Posterior vena cava (tissue), 2 donors: ENCODE measurements at regions not wholly inside any gene's neighbourhood (a gene's known extent, or its start where the extent isn't known, plus 50 kb on each side); places are given as distances from the start of the nearest gene placed in this dataset.

Source experiments
- DNase-seq: peaks from one replicate; pipeline ENCODE4 v3.0.0-alpha.2; 2020; ENCODE audit warnings: low spot score
- intact Hi-C, 2 donors: fragments of 100-400 bp; cut with DNase I; formaldehyde crosslinking; loops; one replicate each; pipeline versions ENCODE4 v1.14.1 to v1.14.2; 2022 to 2023
- donor health status: DM: yes; HTN: yes; CAD: no.
- donor health status: DM: yes; HTN: yes; CAD: no.

DNA sequence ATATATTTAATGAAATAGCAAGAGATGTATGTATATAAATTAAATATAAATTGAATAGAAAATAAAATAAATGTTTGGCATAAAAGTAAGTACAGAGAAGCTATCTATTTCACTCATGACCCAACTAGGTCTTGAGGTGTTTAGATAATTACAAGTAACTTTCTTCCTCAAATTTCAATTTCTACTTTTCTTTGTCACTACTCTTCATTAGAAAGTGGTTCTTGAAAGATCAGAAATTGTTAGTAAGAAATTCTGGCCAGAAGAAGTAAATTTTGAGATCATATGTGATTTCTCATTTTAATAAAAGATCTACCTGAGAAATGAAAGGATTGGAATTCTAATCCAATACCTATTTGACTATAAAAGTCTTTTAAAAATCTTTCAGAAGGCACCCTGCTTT lies 126.9 kb downstream of the BTC start:
- intact Hi-C loops, result no loop called here
- DNase-seq, result no peak

DNA sequence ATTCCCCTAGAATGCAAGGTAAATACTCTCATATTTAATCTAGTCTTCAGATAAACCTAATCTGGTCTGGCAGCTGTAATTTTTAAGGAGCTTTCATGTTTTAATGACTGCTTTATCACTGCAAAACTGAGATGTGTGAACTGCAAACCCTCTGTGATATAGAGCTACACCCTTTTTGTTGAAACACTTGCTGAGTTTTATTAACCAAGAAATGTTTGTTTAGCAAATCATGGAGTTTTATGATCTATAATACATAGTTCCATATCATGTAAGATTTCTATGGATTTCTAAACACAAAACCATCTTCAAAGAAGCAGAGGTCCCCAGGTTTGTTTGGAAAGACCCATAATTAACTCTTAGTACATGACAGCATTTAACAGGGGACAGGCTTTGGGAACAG lies 126.4 kb downstream of the BTC start:
- intact Hi-C loops, result no loop called here
- no peak for DNase-seq

DNA sequence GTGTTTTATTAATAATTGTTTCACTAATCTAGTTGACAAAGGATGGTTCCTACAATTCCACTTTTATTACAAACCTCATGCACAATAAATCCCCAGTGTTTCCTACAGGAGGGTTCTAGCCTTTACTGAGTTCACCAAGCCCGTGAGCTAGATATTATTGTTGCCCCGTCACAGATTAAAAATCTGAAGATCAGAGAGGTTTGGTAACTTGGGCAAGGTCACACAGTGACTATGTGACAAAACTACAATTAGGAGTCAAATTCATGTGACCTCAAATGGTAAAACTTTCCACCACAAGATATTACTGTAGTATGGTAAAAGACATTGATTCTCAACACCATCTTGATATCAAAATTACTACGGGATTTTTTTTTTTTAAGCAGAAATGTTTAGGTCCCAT lies 124.6 kb downstream of the BTC start:
- intact Hi-C loops, result loop anchor here (5.0 to 10.0 kb wide), 2 partner anchors 292 to 295 kb away; no protein-coding TSS in a partner anchor

DNA sequence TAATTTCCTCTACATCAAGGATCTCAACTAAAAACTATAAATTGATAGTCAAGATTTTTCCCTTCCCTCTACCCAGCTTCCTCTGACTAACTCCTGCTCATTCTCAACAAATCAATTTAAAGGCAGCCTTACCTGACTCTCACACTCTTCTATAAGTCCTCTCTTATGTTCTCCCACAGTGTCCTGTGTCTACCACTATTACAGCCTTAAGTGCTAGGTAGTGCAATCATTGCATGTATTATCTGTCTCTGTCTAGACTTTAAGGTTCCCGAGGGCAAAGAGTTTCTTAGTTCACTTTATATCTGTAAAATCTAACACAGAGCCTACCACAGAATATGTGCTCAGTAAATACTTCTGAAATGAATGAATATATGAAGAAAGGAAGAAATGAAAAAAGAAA lies 123.7 kb downstream of the BTC start:
- intact Hi-C loops, result loop anchor here (5.0 to 10.0 kb wide), 2 partner anchors 293 to 296 kb away; no protein-coding TSS in a partner anchor
- no peak for DNase-seq

More for the DNA sequence above, 124.6 kb downstream of the BTC start:
- no peak for DNase-seq

DNA sequence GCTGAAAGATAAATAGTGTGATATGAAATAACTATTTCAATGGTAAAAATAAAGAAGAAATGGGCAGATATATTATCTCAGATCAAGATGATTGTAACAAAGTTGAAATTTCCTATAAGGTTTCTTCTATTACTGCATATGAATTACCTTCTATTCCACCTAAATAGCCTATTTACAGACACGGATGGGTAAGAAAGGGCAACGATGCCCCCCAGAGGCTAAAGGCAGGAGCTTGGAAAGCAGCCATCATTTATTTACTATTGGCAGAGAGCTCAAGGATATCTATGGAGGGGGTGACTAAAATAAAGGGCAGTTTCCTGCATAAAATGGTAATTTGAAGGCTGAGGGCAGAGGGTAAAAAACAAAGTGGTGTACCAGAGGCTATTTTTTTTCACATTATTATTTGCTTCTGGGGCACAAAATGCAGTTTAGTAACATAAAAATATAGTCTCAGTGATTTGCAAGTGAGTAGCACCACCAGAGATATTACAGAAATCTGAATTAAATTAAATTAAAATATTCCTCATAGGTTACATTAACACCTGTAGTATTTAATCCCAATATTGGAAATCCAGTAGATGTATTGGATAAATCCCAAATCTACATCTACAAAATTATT lies 123.1 kb downstream of the BTC start:
- intact Hi-C loops, result loop anchor here (5.0 to 10.0 kb wide), 2 partner anchors 294 to 296 kb away; no protein-coding TSS in a partner anchor
- DNase-seq, result no peak

DNA sequence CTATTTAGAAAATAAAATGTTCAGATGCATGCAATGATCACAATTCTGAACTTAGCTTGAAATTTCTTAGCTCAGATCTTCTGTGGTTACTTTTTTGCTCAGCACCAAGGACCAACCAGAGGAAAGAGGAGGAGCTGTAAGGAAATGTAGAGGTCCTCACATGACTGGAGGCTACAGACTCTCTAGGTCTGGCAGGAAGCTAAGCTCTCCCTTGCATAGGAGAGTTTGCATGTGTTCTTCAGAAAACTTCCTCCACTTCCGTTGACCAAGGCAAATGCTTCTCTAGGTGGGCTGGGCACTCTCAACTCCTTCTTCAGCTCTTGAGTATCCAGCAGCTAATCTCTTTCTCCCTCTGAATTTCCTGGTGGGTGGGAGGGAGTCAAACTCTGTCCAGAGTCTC lies 119.6 kb downstream of the BTC start:
- DNase-seq, result no peak
- intact Hi-C loops, result loop anchor here (5.0 to 10.0 kb wide), 2 partner anchors 297 to 300 kb away; no protein-coding TSS in a partner anchor

DNA sequence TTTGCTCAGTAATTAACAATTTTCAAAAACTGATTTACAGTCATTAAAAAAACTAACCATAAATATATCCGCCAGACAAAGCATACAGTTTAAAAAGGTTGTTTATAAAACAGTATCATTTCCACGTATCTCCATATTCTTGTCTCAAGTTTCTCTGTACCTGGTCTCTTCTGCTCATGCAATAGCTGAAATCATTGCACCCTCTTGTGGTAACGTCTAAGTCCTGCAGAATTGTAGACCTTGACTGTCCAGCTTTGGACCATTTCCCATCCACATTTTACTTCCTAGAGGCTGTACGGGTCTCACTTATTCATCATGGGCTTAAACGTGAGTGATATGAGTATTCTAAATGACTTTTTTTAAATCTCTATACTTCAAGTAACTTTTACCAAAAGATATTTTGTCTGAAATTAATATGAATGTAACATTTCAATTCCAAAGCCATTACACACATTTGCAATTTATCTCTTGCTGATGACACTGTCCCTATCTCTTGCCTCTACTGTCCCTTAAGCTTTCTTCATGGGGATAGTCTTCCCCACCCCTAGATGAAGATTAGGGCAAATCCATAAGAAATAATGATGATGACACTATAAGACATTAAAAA lies 118.5 kb downstream of the BTC start:
- no peak for DNase-seq
- intact Hi-C loops, result loop anchor here in 1 of 2 donors (10.0 kb wide), 1 partner anchor 301 kb away; no protein-coding TSS in a partner anchor

DNA sequence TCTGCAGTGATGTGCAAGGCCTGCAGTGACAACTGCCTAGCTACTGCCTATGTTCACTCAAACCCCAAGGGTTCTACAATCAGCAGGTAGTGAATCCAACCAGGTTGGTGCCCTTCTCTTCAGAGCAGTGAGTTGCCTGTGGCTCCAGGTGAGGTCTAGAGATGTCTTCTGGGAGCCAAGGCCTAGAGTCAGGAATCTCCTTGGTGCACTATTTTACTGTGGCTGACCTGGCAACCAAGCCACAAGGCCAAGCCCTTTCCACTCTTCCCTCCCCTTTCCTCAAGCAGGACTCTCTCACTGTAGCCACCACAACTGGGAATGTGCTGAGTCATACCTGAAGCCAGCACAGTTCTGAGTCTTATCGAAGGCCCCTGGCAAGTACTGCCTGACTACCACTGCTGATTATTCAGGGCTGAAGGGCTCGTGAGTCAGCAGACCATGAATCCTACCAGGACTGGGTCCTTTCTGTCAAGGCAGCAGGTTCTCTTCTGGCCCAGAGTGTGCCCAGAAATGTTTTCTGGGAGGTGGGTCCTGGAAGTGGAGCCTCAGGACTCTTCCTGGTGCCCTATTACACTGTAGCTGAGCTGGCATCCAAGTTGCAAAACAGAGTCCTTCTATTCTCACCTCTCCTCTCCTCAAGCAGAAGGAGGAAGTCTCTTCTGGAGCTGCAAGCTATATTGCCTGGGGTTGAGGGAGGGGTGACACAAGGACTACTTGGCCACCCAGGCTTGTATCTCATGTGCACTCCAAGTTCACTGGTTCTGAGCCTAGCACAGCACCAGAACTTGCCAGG lies 111.6 kb downstream of the BTC start:
- intact Hi-C loops, result no loop called here

DNA sequence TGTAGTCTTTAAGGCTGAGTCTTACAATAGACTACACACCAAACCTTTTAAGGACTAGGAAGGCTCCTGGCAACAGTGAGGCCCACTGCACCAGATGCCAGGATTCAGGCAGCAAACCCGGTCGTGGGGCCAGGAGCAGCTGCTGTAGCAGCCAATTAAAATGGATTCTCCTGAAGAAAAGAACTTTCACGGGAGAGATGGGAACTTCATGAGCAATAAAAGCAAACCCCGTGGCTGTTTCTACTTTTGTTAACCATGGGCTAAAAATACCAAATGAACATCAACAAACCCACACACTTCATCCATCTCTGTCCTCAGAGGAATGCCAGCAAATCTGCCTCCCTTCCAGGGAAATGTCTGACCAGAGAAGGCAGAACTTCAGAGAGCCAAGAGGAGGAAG lies 101.4 kb downstream of the BTC start:
- intact Hi-C loops, result no loop called here
- DNase-seq, result no peak

More for the DNA sequence above, 111.6 kb downstream of the BTC start:
- DNase-seq, result no peak
